Loucy (cell line): ENCODE measurements at regions not wholly inside any gene's neighbourhood (a gene's known extent, or its start where the extent isn't known, plus 50 kb on each side); places are given as distances from the start of the nearest gene placed in this dataset.

ENCODE experiments used
- H2AFZ ChIP-seq: fragments of 200-600 bp; sonication (generic); 2 replicates; pipeline ENCODE4 v1.6.0; 2016; ENCODE audit warnings: antibody characterized with exemption, mild to moderate bottlenecking, low read length, moderate library complexity
- H3F3A ChIP-seq: fragments of 200-600 bp; 2 replicates; pipeline ENCODE4 v1.6.0; 2016; ENCODE audit warnings: antibody characterized with exemption, low read depth, mild to moderate bottlenecking
- H3K27me3 ChIP-seq: fragments of 200-600 bp; sonication (generic); 2 replicates; pipeline ENCODE4 v1.6.1; 2014; ENCODE audit warnings: low read length, mild to moderate bottlenecking; ENCODE audit not compliant: insufficient read depth, poor library complexity, severe bottlenecking
- H3K36me3 ChIP-seq: fragments of 200-600 bp; sonication (generic); 2 replicates; pipeline ENCODE4 v1.6.1; 2016; ENCODE audit warnings: low read length; ENCODE audit not compliant: insufficient read depth
- H3K4me1 ChIP-seq: fragments of 200-600 bp; sonication (generic); 2 replicates; pipeline ENCODE4 v1.5.1; 2014; ENCODE audit warnings: low read length, mild to moderate bottlenecking; ENCODE audit not compliant: insufficient read depth, poor library complexity, severe bottlenecking
- H3K4me2 ChIP-seq: fragments of 200-600 bp; sonication (generic); 2 replicates; pipeline ENCODE4 v1.6.0; 2014; ENCODE audit warnings: antibody characterized with exemption, low read length, low read depth, mild to moderate bottlenecking; ENCODE audit not compliant: poor library complexity, severe bottlenecking
- H3K4me3 ChIP-seq: fragments of 200-600 bp; sonication (generic); 2 replicates; pipeline ENCODE4 v1.5.1; 2014; ENCODE audit warnings: low read length, mild to moderate bottlenecking, mixed read lengths; ENCODE audit not compliant: poor library complexity, severe bottlenecking
- H3K79me2 ChIP-seq: fragments of 200-600 bp; sonication (generic); 2 replicates; pipeline ENCODE4 v1.6.1; 2014; ENCODE audit warnings: low read length; ENCODE audit not compliant: insufficient read depth
- H3K9ac ChIP-seq: fragments of 200-600 bp; sonication (generic); 2 replicates; pipeline ENCODE4 v1.6.0; 2014; ENCODE audit warnings: mild to moderate bottlenecking, low read depth, low read length, moderate library complexity; ENCODE audit not compliant: poor library complexity, severe bottlenecking
- H3K9me2 ChIP-seq: fragments of 200-600 bp; sonication (generic); replicated peaks from 2 replicates; pipeline ENCODE4 v1.6.1; 2016; ENCODE audit warnings: low read depth, low read length, mixed read lengths
- H3K9me3 ChIP-seq: fragments of 200-600 bp; sonication (generic); 2 replicates; pipeline ENCODE4 v1.6.1; 2014; ENCODE audit warnings: mild to moderate bottlenecking, antibody characterized with exemption, low read length, low read depth; ENCODE audit not compliant: insufficient read depth
- H4K20me1 ChIP-seq: fragments of 200-600 bp; sonication (generic); 2 replicates; pipeline ENCODE4 v1.6.0; 2014; ENCODE audit warnings: antibody characterized with exemption, low read length, mild to moderate bottlenecking; ENCODE audit not compliant: insufficient read depth, poor library complexity, severe bottlenecking
- EZH2phosphoT487 ChIP-seq: fragments of 200-600 bp; IDR thresholded peaks from 2 replicates; pipeline ENCODE4 v1.6.1; 2018; ENCODE audit warnings: antibody characterized with exemption, mild to moderate bottlenecking, moderate library complexity, borderline replicate concordance
- TF ChIP-seq, protein P1 (sequence below): fragments of 200-600 bp; sonication (generic); conservative IDR thresholded peaks from 2 replicates; pipeline ENCODE4 v1.5.1; 2014; ENCODE audit warnings: mild to moderate bottlenecking, antibody characterized with exemption, low read length

- H3K27me3 ChIP-seq: no peaks in the 10 kb centered on the region
- peak overlapping the region; percentile 72 for H3K4me2 ChIP-seq
- peaks cover 99% of the 10 kb centered on the region for H3K79me2 ChIP-seq
- no peaks in the 10 kb centered on the region for H3K9me3 ChIP-seq
- peaks cover 21% of the 10 kb centered on the region for H4K20me1 ChIP-seq
- H3K4me3 ChIP-seq: peak overlapping the region; percentile 39
- H3K36me3 ChIP-seq: peaks cover 17% of the 10 kb centered on the region; the same call in 1 of the 2 replicates
- no peaks in the 10 kb centered on the region for H3K9me2 ChIP-seq
- TF ChIP-seq, protein P1, sequence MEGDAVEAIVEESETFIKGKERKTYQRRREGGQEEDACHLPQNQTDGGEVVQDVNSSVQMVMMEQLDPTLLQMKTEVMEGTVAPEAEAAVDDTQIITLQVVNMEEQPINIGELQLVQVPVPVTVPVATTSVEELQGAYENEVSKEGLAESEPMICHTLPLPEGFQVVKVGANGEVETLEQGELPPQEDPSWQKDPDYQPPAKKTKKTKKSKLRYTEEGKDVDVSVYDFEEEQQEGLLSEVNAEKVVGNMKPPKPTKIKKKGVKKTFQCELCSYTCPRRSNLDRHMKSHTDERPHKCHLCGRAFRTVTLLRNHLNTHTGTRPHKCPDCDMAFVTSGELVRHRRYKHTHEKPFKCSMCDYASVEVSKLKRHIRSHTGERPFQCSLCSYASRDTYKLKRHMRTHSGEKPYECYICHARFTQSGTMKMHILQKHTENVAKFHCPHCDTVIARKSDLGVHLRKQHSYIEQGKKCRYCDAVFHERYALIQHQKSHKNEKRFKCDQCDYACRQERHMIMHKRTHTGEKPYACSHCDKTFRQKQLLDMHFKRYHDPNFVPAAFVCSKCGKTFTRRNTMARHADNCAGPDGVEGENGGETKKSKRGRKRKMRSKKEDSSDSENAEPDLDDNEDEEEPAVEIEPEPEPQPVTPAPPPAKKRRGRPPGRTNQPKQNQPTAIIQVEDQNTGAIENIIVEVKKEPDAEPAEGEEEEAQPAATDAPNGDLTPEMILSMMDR: no peak
- TF ChIP-seq EZH2phosphoT487: no peak
- H3K9ac ChIP-seq: peak overlapping the region; percentile 16
- H2AFZ ChIP-seq: no peak overlapping the region
- peaks cover 41% of the 10 kb centered on the region for H3K4me1 ChIP-seq
- no peaks in the 10 kb centered on the region for H3F3A ChIP-seq
Observed at GRCh38 chr18:46211816-46212215, 107.6 kb downstream of the HAUS1 start.

- Histone ChIP-seq H3K27me3 (no peaks in the 10 kb centered on the region), H3K79me2 (peaks cover 99% of the 10 kb centered on the region), H3K4me1 (peaks cover 41% of the 10 kb centered on the region), H3K9me2 (no peaks in the 10 kb centered on the region), H3K4me2 (peak overlapping the region; percentile 72), H2AFZ (no peak overlapping the region), H4K20me1 (peaks cover 24% of the 10 kb centered on the region), H3K4me3 (peak overlapping the region; percentile 39), H3K36me3 (peaks cover 23% of the 10 kb centered on the region; the same call in 1 of the 2 replicates), H3K9me3 (no peaks in the 10 kb centered on the region), H3F3A (no peaks in the 10 kb centered on the region), H3K9ac (peak overlapping the region; percentile 16)
- no peak for TF ChIP-seq EZH2phosphoT487
- TF ChIP-seq, protein P1: no peak
Observed at GRCh38 chr18:46212398-46212797, 108.2 kb downstream of the HAUS1 start.

DNA sequence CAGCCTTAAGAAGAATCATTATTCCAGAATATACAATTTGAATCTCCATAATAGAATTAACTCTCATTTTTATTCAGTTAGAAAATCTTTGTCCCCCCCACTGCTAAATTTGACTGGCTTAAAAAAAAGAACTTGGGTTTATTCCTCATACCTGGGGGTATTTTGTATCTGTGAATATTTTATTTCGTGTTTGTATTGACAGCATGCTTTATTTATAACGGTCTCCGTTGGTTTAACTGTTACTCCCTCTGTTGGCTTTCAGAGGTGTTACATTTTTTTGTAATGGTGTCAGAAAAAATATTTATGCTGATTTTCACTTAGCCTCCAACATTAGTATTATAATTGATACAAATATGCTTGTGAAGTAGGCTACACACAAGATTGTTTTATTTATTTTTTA, 109.1 kb downstream of the HAUS1 start:
- no peaks in the 10 kb centered on the region for H3K27me3 ChIP-seq
- no peaks in the 10 kb centered on the region for H3K9me2 ChIP-seq
- peaks cover 97% of the 10 kb centered on the region for H3K79me2 ChIP-seq
- peaks cover 32% of the 10 kb centered on the region; the same call in 1 of the 2 replicates for H3K36me3 ChIP-seq
- no peak overlapping the region for H3K9ac ChIP-seq
- TF ChIP-seq EZH2phosphoT487: no peak
- TF ChIP-seq, protein P1: peak; percentile 75
- no peaks in the 10 kb centered on the region for H3F3A ChIP-seq
- no peak overlapping the region for H3K4me2 ChIP-seq
- peaks cover 30% of the 10 kb centered on the region for H4K20me1 ChIP-seq
- H3K4me1 ChIP-seq: peaks cover 37% of the 10 kb centered on the region
- H3K4me3 ChIP-seq: no peak overlapping the region
- no peak overlapping the region for H2AFZ ChIP-seq
- H3K9me3 ChIP-seq: no peaks in the 10 kb centered on the region
